Prostate gland (tissue), 2 donors: ENCODE measurements at regions not wholly inside any gene's neighbourhood (a gene's known extent, or its start where the extent isn't known, plus 50 kb on each side); places are given as distances from the start of the nearest gene placed in this dataset.
"Not testable (repeated sequence)": the region's sequence is repeated elsewhere in the genome, so short reads cannot be mapped to it uniquely, and the experiment has no call there.

ENCODE experiments used
- DNase-seq: peaks from one replicate; pipeline ENCODE4 v3.0.0-alpha.2; 2019; ENCODE audit warnings: low spot score
- H3K27ac ChIP-seq, 2 donors: fragments of 200-600 bp; sonication (generic); 2 replicates each; pipeline ENCODE4 v1.5.1; 2017 to 2019
- H3K27me3 ChIP-seq: fragments of 200-600 bp; sonication (generic); replicated peaks from 2 replicates; pipeline ENCODE4 v1.5.1; 2019; ENCODE audit not compliant: insufficient read depth
- H3K36me3 ChIP-seq, 2 donors: fragments of 200-600 bp; sonication (generic); 1 replicate in 1 of 2; 2 replicates in 1 of 2; pipeline versions ENCODE4 v1.5.1 to v1.8.1; 2017 to 2019
- H3K4me1 ChIP-seq: fragments of 200-600 bp; sonication (generic); replicated peaks from 2 replicates; pipeline ENCODE4 v1.5.1; 2019
- H3K4me3 ChIP-seq, 2 donors: fragments of 200-600 bp; sonication (generic); 2 replicates each; pipeline ENCODE4 v1.5.1; 2017 to 2019
- H3K9me3 ChIP-seq: fragments of 200-600 bp; sonication (generic); 2 replicates; pipeline ENCODE4 v1.5.1; 2017
- POLR2A ChIP-seq: fragments of 450-650 bp; IDR thresholded peaks from one replicate; pipeline ENCODE4 v1.6.1; 2016; ENCODE audit warnings: antibody characterized with exemption, mild to moderate bottlenecking
- POLR2AphosphoS5 ChIP-seq: sonication (generic); formaldehyde crosslinking; IDR thresholded peaks from one replicate; pipeline ENCODE4 v1.6.1; 2017; ENCODE audit warnings: antibody characterized with exemption
- WGBS: methylation state at CpG from one replicate; pipeline ENCODE4 v1.1.5; 2018; 5-methylcytosine and 5-hydroxymethylcytosine counted together
- intact Hi-C: fragments of 100-400 bp; cut with DNase I; formaldehyde crosslinking; loops from one replicate; pipeline ENCODE4 v1.14.2; 2022
- TF ChIP-seq, protein P1 (sequence below), 4 experiments: fragments of 200-600 bp in 2 of 4; fragments of 450-650 bp in 2 of 4; sonication (generic) in 2 of 4; IDR thresholded peaks; 1 replicate in 3 of 4; 2 replicates in 1 of 4; pipeline ENCODE4 v1.5.1; 2016 to 2019; ENCODE audit warnings: antibody characterized with exemption in 4 of 4, mild to moderate bottlenecking in 2 of 4, moderate library complexity in 2 of 4

DNA sequence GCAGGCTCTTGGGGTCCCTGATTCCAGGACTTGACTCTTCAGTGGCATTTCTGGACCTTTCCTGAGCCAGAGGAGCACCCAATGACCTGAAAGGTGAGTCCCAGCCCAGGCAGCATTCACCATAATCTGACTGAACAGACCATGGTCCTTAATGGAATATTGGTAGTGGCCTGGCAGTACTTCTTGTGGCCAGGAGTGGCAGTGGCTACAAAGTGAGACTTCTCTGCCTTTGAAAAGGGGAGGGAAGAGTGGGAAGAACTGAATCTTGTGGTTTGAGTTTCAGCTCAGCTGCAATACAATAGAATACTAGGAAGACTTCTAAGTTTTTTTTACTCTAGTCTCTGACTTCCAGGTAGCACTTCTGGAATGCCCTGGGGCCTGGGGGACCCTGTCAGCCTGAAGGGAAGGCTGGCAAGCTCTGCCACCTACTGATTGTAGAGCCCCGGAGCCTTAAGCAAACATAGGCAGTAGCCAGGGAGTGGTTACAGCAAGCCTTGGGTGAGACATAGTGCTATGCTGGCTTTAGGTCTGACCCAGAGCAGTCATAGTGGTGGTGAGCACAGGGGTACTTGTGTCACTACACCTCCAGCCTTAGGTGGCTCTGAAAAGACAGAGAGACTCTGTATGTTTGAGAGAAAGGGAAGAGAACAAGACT is 674.2 kb upstream of the MANEA start:
- Histone ChIP-seq H3K36me3 (no peaks in the 10 kb centered on the region), H3K27ac (no peak overlapping the region), H3K4me3 (no peak overlapping the region), H3K4me1 (no peaks in the 10 kb centered on the region), H3K9me3 (no peaks in the 10 kb centered on the region), H3K27me3 (no peaks in the 10 kb centered on the region)
- TF ChIP-seq POLR2AphosphoS5 (no peak), POLR2A (no peak)
- TF ChIP-seq, protein P1, sequence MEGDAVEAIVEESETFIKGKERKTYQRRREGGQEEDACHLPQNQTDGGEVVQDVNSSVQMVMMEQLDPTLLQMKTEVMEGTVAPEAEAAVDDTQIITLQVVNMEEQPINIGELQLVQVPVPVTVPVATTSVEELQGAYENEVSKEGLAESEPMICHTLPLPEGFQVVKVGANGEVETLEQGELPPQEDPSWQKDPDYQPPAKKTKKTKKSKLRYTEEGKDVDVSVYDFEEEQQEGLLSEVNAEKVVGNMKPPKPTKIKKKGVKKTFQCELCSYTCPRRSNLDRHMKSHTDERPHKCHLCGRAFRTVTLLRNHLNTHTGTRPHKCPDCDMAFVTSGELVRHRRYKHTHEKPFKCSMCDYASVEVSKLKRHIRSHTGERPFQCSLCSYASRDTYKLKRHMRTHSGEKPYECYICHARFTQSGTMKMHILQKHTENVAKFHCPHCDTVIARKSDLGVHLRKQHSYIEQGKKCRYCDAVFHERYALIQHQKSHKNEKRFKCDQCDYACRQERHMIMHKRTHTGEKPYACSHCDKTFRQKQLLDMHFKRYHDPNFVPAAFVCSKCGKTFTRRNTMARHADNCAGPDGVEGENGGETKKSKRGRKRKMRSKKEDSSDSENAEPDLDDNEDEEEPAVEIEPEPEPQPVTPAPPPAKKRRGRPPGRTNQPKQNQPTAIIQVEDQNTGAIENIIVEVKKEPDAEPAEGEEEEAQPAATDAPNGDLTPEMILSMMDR (IDR thresholded peaks at IDR 0.05): no peak
- intact Hi-C loops: no loop called here
- no peak for DNase-seq
- WGBS: 53% methylated on average over 1 of the region's 1 CpG

DNA sequence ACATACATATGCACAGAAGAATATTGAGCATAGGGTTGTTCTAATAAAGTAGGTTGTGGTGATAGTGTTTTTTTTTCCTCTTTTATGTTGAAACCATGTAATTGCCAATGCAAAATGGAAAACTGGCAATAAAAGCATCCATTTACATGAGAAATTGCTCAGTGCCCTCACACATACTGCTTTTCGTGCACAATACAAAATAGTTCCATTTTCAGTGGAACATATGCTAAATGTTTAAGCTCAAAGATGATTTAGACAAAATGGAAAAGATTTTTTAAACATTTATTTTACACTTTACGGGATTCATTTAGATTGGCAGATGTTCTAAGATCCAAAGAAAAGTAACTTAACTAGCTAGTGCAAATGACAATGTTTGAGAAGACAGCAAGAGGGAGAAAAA is 678.1 kb upstream of the MANEA start:
- 78% methylated on average over 2 of the region's 2 CpGs for WGBS
- no peaks in the 10 kb centered on the region for H3K36me3 ChIP-seq
- no peaks in the 10 kb centered on the region for H3K4me1 ChIP-seq
- DNase-seq: no peak
- intact Hi-C loops: no loop called here
- H3K27ac ChIP-seq: no peak overlapping the region
- H3K9me3 ChIP-seq: no peaks in the 10 kb centered on the region
- no peak overlapping the region for H3K4me3 ChIP-seq
- TF ChIP-seq POLR2A (no peak), POLR2AphosphoS5 (no peak)
- TF ChIP-seq, protein P1 (IDR thresholded peaks at IDR 0.05): no peak
- no peaks in the 10 kb centered on the region for H3K27me3 ChIP-seq

DNA sequence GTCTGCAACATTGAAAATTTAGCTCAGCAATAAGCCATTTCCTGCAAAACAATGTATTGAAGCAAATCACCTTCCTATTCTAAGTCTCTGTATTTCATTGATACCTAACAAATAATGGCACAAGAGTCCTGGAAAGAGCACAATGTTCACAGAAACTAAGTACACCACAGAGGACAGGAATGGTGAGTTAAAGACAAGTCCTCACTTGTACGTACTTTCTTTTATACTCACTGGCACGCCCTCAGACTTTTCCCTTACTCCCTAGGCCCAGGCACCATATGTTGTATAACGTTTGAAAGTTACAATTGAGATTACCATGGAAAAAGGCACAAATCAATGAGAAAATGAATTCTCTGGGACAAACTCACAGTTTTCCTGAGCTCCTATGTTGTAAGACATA is 683.0 kb upstream of the MANEA start:
- H3K4me1 ChIP-seq: no peaks in the 10 kb centered on the region
- no peaks in the 10 kb centered on the region for H3K27me3 ChIP-seq
- 48% methylated on average over 3 of the region's 3 CpGs for WGBS
- no peak overlapping the region for H3K27ac ChIP-seq
- H3K4me3 ChIP-seq: no peak overlapping the region
- H3K9me3 ChIP-seq: no peaks in the 10 kb centered on the region
- TF ChIP-seq POLR2A (no peak), POLR2AphosphoS5 (no peak)
- TF ChIP-seq, protein P1 (IDR thresholded peaks at IDR 0.05): no peak
- H3K36me3 ChIP-seq: no peaks in the 10 kb centered on the region
- DNase-seq: no peak
- intact Hi-C loops: no loop called here

DNA sequence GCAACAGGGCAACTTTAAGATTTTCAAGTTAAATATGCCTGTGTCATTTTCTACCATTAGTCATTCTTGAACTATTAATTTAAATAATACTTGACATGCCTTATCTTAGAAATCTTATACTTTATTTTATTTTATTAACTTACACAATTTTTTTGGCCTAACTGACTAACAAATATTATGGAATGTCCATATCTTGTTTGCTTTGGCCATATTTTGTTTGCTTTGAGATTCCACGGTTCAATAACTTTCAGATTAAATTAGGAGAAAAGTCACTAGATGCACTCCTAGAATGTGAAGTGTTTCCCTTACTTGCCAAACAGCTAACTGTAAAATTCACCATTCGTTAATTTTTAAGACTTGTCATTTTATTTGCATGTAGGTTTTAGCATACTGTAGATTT is 684.0 kb upstream of the MANEA start:
- no peak for DNase-seq
- 77% methylated on average over 2 of the region's 2 CpGs for whole genome bisulfite sequencing
- TF ChIP-seq POLR2AphosphoS5 (no peak), POLR2A (no peak)
- TF ChIP-seq, protein P1 (IDR thresholded peaks at IDR 0.05): no peak
- Histone ChIP-seq H3K27ac (no peak overlapping the region), H3K9me3 (no peaks in the 10 kb centered on the region), H3K36me3 (no peaks in the 10 kb centered on the region), H3K4me1 (no peaks in the 10 kb centered on the region), H3K4me3 (no peak overlapping the region), H3K27me3 (no peaks in the 10 kb centered on the region)
- intact Hi-C loops: no loop called here

- H3K36me3 ChIP-seq, intact Hi-C loops, H3K27ac ChIP-seq, H3K4me3 ChIP-seq, H3K9me3 ChIP-seq, DNase-seq, H3K27me3 ChIP-seq, H3K4me1 ChIP-seq: not testable (repeated sequence)
- 73% methylated on average over 5 of the region's 5 CpGs for WGBS
These were observed 703.5 kb upstream of the MANEA start for GRCh38 chr6:94873819-94874218.
